ENCODE measurements at regions not wholly inside any gene's neighbourhood (a gene's known extent, or its start where the extent isn't known, plus 50 kb on each side); places are given as distances from the start of the nearest gene placed in this dataset.

DNA sequence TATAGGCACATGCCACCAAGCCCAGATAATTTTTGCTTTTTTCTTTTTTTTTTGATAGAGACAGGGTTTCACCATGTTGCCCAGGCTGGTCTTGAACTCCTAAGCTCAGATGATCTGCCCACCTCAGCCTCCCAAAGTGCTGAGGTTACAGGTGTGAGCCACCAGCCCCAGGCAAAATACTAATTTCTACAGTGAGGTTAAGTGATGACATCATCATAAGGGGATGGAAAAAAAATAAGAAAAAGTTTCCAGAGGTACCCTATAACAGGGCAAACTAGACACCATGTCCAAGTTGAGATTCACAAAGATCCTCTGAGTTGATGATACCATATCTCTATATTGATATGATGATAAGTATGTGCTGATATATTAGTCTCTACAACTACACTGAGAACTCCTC is 163.7 kb upstream of the ACVR2A start:
- TF ChIP-seq, protein P1, sequence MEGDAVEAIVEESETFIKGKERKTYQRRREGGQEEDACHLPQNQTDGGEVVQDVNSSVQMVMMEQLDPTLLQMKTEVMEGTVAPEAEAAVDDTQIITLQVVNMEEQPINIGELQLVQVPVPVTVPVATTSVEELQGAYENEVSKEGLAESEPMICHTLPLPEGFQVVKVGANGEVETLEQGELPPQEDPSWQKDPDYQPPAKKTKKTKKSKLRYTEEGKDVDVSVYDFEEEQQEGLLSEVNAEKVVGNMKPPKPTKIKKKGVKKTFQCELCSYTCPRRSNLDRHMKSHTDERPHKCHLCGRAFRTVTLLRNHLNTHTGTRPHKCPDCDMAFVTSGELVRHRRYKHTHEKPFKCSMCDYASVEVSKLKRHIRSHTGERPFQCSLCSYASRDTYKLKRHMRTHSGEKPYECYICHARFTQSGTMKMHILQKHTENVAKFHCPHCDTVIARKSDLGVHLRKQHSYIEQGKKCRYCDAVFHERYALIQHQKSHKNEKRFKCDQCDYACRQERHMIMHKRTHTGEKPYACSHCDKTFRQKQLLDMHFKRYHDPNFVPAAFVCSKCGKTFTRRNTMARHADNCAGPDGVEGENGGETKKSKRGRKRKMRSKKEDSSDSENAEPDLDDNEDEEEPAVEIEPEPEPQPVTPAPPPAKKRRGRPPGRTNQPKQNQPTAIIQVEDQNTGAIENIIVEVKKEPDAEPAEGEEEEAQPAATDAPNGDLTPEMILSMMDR (IDR thresholded peaks at IDR 0.05), result no peak
- no peak for TF ChIP-seq POLR2A (IDR thresholded peaks at IDR 0.05)
